NCI-H2081 (cell line): ENCODE measurements at regions not wholly inside any gene's neighbourhood (a gene's known extent, or its start where the extent isn't known, plus 50 kb on each side); places are given as distances from the start of the nearest gene placed in this dataset.

ENCODE experiments used
- DNase-seq, 2 experiments: peaks; one replicate each; lab custom pipeline; 2025; lab: John Stamatoyannopoulos, UW

DNA sequence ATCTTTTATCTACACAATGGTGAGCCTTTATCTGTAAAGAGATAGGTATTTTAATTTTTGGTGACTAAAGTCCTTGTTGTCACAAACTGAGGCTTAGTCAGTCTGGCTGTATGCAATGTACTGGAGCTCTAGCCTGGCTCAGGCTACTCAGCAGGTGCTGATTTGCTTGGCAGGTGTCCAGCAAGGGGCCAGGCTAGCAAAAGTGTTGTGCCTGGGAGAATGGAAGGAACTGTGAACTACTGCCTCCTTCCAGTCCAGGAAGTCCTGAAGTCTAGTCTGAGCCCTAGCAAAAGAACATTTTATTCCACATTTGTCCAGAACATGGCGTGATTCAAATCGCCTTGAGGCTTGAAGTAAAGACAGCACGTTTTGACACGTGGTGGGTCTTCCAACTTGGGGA is 260.5 kb downstream of the CCDC85A start:
- peak; percentile 44 to 73 for DNase-seq

DNA sequence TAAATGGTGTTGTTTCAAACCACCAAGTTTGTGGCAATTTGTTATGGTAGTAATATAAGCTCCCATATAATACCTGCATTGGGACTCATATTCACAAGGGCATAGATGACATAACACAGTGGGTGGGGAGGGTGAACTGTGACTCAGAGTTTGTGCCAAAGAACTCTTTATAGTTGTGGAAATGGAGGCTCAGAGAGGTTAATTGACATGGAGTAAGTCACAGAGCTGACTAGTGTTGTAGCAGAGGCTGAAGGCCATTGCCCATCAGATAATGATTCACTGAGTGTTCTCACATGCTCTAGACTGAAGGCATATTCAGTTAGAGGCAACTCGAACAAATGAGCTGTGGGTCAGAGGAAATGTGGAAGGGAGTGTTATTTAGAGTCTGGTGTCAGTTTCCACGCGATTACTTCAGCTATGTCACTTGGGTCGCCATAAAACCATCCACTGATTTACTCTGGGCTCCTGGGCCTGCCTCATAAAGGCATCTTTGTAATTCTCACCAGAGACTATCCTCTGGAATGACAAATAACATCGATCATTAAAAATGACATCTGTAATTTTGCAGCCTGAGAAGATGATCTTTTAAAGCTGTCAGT is 264.7 kb downstream of the CCDC85A start:
- no peak for DNase-seq

DNA sequence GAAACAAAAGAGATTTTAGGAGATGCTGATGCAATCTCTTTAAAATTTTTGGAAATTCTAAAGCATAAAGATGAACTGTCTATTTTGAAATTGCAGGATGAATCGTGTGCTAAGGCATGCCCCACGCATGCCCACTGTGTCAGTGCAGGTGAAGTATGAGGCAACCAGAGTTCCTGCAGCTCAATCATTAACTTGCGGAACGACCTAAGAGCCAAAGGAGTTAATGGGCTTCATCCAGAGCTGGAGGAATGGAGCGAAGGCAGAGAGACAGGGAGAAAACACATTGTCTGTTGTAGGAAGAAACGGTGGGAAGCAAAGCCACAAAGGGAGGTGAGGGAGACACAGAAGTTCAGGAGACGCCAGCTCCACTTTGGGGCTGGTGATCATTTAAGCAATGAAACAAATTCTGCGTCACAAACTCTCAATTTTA is 265.2 kb downstream of the CCDC85A start:
- DNase-seq, result no peak

DNA sequence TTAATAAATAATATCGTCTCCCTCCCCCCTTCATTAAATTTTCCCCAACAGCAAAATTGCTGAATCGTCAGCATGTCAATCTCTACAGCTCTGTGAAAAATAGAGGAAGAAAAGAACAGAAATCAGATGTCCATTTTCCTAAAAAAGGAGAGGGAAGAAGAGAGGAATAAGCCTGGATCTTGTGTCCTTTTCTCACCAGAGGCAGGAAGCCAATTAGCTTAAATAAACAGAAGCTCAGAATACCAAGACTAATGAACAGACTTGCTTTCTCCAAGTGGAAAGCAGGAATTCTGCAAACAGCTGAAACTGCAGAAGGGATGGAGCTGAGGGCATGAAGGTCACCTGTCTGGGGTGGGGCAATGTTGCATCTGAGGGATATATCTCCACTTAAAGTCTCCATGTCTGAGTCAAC is 265.7 kb downstream of the CCDC85A start:
- DNase-seq, result no peak

DNA sequence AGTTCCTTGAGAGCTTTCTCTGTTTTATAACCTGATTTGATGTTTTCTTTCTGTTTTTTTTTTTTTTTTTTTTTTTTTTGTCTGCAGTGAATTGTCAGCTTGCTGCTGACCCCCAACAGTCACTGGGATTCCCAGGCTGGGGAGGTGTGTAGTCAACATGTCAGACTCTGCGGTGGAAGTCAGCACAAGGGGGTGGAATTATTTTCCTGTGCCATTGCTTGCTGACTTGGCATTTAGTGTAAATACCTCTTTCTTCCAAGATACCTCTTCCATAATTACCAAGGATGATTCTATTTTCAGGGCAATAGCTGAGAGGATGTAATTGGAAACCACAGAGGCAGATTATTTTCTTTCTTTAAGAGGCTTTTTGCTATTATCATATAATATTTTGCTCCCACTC is 266.3 kb downstream of the CCDC85A start:
- DNase-seq, result no peak

DNA sequence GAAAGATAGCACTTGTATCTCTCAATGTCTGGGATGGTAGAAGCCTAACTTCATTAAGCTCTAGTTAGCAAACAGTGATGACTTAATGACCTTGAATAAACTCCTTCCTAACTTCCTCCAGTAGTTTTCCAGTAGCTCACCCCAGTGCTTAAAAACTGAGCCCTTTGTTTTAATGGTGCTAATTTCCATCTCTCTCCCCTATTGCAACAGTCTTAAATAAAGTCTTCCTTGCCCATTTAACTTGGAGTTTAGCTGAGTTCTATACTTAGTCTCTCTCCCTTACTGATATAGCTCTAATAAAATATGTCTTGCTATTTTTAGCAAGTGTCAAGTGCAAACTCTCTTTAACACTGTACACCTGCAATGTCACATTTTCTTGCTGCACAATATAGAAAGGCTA is 267.0 kb downstream of the CCDC85A start:
- no peak for DNase-seq

DNA sequence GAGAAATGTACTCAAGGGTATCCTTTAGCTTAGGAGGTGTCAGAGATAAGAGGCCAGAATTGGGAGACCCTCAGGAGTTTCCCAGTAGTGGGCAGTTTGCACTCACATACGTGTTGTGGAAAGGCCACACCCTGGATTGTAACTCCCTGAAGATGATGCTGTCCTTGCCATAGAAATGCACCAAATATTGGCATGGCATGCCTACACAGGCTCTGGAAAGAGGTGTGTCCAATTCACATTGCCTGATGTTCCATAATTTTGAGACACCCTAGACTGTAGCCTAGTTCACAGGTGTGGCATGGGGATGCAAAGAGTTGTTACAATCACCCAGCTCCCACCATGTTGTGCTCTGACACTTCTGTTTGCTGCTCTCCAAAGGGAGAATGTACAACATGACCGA is 271.9 kb downstream of the CCDC85A start:
- DNase-seq, result no peak

DNA sequence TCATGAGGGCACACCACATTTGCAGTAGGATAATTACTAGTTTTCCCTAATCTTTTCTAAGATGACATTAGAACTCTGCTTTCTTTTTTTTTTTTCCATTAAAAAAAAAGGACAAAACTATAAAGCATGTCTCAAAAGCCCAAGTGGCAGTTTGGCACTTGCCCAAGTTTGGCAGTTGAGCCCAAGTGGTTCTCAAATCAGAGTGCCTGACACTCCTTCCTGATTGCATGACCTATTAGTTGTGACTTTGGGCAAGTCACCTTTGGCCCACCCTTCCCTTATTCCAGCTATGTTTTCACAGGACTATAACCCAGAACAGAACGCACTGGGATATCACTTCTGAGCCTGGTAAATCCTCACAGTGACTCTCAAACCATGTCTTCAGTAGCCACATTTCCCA is 273.0 kb downstream of the CCDC85A start:
- DNase-seq, result no peak

DNA sequence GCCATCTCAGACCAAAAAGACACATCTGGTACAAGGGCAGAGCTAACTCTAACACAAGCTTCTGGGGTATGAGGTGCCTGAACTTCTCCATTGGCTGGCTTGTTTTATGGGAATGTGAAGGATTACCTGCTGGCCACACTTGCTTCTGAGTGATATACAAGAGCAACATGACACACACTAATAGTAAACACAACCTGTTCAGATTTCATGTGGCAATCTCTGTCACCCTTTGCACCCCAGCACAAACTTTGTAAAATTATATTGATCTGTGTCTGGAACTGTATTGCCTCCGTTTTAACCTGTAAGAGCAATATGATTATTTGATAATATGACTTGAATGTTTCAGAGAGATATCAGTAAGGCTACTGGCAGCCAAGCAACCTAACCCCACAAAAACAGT is 276.7 kb downstream of the CCDC85A start:
- DNase-seq, result no peak

DNA sequence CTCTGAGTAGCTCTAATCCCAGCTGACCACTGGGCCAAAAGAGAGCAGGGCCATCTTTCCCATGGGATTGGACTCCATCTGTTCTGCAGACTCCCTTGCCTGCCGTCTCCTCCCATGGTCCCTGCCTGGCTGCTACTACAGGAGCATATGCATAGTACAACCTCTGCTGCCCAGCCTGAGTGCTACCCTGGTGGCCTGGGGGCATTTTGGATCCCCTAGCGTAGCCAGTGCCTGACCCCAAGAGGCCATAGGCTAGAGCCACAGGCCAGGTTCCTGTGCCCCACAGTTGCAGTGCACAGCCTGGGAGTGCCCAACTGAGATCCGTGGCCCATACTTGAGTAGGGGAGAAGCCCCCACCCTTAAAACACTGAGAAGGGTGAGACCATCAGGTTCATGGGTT is 280.3 kb downstream of the CCDC85A start:
- DNase-seq, result no peak

DNA sequence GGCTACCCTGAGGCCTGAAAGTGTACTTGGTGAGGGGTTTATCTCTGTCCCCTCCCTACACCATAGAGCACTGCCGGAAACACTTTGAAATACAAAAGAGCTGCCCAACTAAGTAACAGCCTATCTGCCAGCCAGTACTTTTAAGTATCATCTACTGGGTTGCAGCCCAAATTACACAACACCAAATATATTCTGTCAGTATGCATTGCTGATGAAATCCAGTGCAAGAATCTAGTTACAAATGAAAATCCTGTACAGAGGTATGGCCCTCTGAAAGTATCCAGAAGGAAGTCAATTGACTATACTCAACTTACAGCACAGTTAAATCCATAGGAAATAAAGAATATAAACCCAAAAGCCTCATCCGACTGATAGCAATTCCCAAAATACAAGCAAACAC is 280.8 kb downstream of the CCDC85A start:
- no peak for DNase-seq

DNA sequence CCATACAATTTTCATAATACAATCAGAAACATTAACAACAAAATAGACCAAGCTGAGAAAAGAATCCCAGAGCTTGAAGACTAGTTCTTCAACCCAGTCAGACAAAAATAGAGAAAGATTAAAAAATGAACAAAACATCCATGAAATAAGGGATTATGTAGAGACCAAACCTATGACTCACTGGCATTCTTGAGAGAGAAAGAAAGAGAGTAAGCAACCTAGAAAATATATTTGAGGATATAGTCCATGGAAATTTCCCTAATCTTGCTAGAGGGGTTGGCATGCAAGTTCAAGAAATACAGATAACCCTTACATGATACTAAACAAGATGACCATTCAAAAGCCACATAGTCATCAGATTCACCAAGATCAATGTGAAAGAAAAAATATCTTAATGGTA is 281.7 kb downstream of the CCDC85A start:
- DNase-seq, result no peak

DNA sequence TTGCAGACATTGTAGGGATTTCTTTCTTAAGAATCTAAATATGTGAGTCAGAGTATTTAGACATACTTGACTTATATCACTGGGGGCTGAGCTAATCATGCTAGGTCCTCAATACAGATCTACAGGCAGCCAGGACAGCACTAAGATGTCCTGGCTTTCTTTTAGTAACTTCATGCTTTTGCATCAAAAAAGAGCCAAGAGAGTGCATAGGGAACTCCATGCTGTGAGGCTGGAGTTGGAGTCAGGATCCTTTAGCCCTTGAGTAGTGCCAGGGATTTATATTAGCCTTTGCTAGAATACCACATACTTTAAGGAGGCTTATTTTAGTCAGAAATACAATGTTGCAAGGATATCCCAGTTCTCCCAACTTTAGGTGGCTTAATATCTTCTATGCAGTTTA is 289.7 kb downstream of the CCDC85A start:
- no peak for DNase-seq

DNA sequence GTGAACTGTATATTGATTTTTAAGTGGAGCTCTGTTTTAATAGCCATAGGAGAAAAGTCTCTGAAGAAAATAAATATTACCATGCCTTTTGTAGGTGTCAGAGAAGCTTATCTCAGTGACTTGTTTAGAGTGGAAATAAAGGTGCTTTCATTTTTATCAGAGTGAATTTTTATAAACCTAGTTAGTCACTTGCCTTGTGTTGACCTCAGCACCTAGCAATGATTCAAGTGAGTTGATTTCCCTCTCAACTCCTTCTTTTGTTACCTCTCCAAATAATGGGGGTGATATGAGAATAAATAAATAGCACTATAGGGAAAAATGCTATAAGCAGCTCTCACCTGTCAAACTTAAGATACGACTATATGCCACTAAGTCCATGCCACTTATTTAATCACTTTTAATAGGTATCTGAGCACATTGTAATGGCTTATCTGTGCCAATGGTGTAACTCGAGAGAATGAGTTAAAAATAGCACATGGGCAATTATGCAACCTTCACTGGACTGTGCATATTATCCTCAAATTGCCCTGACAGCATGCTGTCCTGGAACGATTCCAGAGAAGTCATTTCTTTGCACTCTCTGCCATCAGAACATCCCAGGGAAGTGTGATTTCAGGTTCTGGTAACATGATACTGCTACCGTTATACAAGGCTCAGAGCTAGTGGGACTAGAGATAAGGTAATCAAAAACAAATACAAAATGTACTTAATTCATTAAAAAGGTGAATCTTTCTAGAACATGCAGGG is 290.8 kb downstream of the CCDC85A start:
- DNase-seq, result peak; percentile 87 to 97

DNA sequence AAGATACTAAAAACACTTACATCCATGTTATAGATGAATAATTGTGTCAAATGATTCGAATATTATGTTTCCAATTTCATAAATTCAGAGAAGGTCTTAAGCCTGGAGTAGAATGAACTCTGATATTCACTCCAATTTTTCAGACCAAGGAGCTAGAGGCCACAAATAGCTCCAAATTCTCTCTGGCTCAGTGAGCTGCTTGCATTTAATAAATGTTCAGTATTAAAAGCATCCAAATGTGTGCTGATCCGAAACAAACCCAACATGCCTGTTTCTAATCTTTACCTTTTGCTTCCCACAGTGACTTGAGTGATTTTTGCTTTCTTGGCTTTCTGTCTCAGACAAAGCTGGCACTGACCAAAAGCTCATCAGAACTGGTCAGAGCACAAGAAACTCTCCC is 291.4 kb downstream of the CCDC85A start:
- DNase-seq, result no peak

DNA sequence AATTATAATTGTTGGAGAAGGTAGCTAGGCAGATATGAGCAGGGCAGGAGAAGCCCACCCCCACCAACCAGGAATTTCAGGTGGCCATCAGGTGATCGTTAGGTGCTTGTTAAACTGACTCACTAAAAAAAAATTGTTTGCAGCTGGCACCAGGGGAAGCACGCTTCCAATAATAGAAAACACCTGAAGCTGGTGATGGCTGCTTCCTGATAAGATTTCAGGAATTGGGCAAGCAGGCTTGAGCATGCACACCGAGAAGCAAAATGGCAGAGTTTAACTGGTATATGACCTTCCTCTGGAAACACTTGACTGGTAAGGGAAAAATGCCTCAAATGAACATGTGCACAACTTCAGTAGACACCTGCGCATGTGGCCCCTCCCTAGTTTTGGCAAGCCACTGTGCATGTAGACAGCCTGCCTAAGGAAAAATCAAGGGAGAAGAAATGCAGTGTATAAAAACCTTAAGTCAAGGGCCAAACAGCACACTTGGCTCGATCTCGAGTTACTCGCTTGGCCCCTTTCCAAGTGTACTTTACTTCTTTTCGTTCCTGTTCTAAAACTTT is 292.8 kb downstream of the CCDC85A start:
- DNase-seq, result peak; percentile 27 to 47

DNA sequence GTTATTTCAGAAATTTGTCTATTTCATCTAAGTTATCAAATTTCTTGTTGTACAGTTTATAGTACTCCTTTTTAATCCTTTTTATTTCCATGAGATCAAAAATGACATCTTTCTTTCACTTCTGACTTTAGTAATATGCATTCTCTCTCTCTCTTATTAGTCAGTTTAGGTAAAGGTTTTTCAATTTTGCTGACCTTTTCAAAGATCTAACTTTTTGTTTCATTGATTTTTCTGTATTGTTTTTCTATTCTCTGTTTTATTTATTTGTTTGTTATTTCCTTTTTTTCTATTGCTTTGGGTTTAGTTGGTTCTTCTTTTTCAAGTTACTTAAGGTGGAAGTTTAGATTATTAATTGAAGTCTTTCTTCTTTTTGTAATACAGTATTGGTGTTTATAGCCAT is 294.2 kb downstream of the CCDC85A start:
- DNase-seq, result no peak

DNA sequence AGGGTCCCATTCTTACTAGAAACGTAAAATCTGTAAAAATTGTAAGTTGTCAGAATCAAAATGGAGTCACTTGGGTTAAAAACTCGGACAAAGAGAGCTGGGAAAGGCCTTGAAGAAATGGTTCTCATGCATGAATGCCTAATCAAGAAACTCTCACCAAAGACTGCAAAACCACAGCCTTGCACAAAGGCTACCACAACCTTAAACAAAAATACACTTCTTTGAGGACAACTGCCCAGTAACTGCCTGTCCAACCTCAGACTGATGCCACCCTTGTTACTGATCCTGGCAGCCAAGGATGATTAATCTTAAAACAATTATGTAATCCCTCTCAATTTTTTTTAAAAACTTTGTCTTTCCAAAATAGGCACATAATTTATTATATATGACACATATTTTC is 299.3 kb downstream of the CCDC85A start:
- DNase-seq, result no peak

DNA sequence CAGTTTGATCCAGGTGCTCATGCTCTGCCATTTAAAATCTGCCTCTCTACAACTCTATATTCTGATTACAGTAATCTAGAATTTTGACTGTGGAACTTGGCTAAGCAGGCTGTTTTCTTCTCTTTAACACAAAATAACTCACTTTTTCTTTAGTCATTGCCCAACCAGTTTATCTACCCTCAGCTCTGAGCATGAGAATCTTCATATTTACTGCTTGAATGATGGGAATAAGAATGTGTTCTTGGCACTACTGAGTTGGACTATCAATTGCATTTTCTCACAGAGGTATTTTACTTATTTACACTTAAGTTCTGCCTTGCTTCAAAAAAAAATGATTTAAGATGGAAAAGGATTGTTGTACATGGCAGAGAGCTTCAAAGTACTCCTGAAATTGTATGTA is 301.1 kb downstream of the CCDC85A start:
- DNase-seq, result no peak

DNA sequence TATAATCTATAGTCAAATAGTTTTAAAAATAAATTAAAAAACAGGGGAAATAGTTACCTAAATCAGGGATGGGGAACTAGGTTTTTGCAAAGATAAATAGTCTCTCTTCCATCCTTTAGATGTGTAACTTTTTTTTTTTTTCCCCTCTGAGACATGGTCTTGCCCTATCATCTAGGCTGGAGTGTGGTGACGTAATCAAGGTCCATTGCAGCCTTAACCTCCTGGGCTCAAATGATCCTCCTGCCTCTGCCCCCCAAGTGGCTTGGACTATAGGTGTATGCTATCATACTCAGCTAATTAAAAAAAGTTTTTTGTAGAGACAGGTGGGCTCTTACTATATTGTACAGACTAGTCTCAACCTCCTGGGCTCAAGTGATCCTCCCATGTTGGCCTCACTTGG is 316.5 kb downstream of the CCDC85A start:
- DNase-seq, result no peak

DNA sequence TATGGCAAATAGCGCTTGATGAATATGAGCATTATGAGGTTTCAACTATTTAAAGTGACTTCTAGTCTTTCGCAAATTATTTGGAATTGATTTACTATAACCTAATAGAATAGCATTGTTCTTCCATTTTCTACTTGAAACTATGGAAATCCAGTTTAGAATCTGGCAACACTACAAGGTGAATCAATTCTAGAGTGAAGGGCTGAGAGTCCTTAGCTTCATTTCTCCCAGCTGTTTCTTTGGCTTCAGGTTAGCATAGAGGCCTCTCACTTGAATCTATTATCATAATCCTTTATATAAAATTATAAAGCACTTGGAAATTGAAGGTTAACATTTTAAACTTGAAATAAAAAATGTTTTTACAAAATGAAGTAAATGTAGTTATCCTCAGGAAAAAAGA is 318.8 kb downstream of the CCDC85A start:
- DNase-seq, result no peak

DNA sequence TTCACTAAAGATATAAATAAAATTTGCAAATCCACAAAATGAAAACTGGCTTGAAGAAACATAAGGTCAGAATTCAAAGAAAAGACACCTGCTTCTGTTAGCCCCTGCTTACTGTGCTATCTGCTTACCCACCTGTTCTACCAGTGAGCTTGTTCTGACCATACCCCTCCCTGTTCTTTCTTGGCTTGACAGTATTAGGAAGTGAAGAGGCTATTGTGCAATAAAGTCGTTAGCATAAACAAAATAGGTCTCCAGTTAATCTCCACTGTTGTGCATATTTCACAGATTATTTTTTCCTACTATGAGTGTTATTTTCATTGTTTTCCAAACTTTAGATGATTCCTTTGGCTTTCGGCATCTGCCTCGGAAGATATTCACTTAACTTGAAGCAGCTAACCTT is 322.1 kb downstream of the CCDC85A start:
- no peak for DNase-seq

DNA sequence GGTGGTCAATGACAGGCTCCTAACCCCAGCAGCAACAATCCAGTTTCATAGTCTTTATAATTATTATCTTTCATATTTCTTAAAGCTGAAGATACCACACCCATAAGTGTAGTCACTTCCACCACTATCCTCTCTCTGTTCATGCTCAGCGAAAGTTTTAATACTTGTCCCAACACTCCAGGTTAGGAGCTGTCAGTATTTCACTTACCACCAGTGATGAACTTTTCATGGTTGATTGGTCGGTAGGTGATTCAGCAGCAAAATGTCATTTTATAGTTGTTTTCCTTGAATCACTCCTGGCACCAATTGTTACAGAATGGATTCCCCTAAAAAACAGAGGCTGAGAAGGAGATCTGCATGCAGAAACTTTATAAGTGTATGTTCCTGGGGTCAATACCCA is 324.9 kb downstream of the CCDC85A start:
- no peak for DNase-seq

DNA sequence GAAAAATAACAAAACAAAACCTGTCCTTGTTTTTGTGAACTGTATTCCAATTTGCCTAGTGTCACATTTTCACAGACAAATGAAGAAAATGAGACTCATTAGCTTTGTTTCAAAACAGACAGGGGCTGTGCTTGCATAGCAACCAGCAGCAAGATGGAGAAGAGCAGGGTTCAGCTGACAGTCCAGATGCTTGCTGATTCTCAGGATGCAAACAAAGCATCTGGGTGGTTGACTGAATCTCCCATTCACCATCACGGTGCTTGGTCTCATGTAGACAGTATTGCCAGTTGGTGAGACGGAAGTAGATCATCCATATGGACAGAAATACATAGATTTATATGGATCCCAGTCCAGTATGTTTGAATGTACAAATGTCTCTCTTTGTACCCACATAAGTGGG is 326.8 kb downstream of the CCDC85A start:
- no peak for DNase-seq
